ENCODE measurements at regions not wholly inside any gene's neighbourhood (a gene's known extent, or its start where the extent isn't known, plus 50 kb on each side); places are given as distances from the start of the nearest gene placed in this dataset.

- no peak for DNase-seq
These were observed 134.1 kb downstream of the SOX9 start for GRCh38 chr17:72254808-72255449.

DNA sequence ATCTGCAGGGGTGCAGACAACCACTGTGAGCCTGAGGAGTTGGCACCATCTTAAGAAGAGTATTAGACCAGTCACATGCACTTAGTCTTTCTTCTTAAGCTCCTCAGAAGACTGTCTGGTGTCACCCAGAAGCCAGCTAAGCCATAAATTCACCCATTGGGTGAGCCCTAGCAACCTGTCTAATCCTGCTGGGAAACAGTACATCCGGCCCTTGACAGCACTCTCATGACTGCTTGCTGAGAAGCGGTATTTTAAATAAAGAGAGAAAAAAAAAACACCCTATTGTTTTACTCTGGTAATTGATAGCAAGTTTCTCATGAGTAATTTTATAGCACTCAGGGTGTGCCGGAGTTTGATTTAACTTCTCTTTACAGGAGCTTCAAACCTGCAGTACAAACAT, 134.7 kb downstream of the SOX9 start:
- peak in 3 of 56 donors; percentile 15 to 29 (median 19) for DNase-seq

DNA sequence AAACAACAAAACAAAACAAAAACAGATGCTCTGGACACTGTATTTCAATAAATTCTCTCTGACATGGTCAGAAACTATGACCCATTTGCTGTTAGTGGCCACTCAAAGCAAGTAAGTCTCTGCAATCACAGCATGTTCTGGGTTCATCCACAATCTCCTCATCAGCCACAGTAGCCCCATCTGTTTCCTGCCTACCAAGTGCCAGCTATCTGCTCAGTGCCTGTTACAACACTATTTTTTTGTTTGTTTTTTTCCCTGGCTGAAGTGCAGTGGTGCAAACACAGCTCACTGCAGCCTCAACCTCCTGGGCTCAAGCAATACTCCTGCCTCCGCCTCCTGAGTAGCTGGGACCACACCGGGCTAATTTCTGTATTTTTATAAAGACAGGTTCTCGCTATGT, 137.9 kb downstream of the SOX9 start:
- no peak for DNase-seq

- DNase-seq, result no peak
These were observed 139.1 kb downstream of the SOX9 start for GRCh38 chr17:72259922-72260321.

- no peak for DNase-seq
These were observed 141.9 kb downstream of the SOX9 start for GRCh38 chr17:72262766-72263165.

GRCh38 chr17:72264682-72265405, 144.0 kb downstream of the SOX9 start:
- DNase-seq, result no peak

GRCh38 chr17:72266112-72266775, 145.4 kb downstream of the SOX9 start:
- no peak for DNase-seq

DNA sequence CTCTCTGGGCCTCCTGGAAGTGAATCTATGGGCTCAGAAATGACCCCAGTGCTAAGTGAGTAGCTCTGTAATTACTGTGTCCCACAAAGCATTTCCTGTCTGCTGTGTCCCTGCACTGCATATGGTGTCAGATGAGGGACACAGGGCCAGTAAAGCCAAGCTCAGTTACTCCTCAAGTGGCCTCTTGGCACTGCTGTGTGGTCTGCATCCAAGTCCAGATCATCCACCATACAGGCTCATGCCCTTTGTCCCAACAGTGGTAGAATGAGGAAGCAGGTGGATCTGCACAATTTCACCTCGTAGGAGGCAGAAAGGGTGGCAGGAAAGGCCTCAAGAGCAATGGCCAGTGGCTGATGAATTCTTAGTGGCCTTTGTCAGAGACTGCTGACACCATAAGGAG, 146.8 kb downstream of the SOX9 start:
- no peak for DNase-seq

DNA sequence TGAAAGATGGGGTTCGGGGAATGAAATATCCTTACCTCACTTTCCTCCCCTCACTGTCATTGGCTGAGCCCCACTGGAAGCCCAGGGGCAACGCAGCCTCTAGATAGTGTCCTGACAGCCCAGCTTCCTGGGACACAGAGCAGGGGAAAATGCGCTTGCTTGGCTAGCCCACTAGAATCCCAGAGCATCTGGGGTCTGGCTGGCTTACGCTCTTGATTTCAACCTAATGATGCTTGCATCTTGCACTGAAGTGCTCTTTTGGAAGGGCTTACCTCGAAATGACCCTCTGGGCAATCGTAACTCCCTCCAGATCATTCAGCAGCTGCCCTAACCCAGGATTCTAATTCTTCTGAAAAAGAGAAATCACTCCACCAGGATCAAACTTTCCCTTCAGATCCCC, 147.6 kb downstream of the SOX9 start:
- no peak for DNase-seq

GRCh38 chr17:72270273-72270924, 149.6 kb downstream of the SOX9 start:
- DNase-seq, result peak in 1 of 56 donors; percentile 6

DNA sequence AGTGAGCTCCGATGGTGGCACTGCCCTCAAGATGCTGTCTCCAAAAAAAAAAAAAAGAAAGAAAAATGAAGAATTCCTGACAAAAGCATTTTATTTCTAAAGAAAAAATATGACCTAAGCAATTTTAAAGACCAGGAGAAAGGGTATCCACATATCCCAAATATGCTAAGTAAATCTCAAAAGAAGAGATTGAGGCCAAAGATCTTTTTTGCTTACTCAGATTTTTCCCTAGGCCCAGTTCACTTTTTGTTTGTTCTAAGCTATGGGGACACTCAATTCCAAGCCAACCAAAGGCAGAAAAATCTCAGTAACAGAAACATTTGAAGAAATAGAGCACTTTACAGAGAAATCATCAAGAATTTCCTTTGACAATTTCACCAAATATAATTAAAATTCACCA, 150.8 kb downstream of the SOX9 start:
- DNase-seq, result no peak

DNA sequence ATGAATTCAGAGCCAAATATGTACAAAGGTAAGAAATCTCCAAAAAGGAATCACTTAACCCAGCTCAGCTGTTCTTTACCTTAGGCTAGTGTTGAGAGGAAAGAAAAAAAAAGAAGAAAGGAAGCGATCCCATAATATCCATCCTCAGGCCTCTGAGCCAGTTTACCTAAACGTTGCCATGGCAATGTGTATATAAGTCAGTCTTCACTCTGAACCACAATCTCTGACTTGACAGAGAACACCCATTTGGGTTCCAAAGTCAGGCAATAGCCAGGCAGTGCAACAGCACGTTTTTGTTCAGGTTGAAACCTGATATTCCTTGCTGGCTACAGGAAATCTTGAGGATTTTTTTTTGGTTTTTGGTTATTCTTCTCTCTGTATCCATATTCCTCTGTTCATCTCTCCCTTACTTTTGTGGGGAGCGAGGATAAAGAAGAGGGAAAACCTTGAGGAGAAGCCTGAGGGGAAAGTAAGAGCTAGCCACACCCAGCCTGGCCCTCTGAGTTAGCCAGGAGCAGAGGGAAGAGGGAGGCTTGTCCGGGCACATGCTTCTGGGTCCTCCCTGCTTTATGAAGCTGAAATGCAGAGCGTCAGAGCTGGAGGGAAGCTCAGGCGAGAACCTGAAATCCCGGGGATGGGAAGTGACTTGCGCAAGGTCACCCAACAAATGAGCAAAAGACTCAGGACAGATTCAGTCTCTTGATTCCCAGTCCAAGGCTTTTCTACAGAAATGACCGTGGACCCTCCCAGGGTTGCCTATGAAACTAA, 152.7 kb downstream of the SOX9 start:
- no peak for DNase-seq

DNA sequence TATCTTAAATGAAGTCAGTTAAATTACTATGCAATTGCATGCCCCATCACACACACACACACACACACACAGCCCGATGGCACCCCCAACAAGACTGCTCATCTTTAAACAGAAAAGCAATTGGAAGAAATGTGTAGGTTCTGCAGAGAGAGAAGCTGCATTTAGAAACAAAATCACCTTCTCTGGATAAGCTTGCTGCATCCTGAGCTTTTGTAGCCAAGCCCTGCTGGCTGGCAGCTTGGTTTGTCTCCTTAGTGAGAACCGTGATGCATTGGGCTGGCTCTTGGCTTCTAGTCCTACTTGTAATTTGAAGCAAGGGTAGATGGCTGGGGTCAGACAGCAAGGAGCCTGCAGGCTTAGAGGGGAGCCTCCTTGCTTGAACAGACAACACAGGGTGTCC, 153.8 kb downstream of the SOX9 start:
- DNase-seq, result no peak

DNA sequence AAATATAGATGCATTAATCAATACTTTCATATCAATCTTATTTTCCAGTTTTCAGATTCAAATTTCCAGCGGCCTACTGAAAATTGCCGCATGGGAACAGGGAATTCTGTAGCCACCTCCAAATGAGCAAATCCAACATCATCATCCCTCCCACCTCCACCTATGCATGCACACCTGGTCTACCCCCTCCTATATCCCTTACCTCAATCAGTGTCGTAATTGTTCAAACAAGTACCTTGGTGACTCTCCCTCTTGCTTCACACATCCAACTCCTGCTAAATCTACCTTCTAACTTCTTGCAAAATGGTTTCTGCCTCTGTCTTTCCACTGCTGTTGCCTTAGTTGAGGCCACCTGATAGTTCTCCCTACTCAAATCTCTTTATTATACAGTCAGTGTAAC, 160.1 kb downstream of the SOX9 start:
- no peak for DNase-seq

- no peak for DNase-seq
These were observed 161.7 kb downstream of the SOX9 start for GRCh38 chr17:72282439-72283029.

DNA sequence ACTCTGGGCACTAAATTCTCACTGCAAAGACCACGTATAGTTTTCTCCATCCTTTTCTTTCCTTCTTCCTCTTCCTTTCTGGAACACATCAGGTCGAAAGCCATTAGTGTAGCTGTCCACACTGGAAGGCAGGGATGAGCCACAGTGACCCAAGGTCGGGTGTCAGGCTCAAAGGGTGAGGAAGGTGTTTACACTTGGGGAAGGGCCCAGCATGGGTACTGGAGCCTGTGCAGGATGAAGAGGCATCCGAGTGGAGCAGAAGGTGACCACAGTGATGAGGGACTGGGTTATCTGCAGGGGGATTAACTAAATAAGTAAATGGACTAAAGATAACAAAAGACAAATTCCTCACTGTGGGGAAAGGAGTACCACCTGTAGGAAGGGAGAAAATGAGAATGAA, 164.0 kb downstream of the SOX9 start:
- DNase-seq, result no peak

- no peak for DNase-seq
These were observed 166.8 kb downstream of the SOX9 start for GRCh38 chr17:72287586-72287985.

DNA sequence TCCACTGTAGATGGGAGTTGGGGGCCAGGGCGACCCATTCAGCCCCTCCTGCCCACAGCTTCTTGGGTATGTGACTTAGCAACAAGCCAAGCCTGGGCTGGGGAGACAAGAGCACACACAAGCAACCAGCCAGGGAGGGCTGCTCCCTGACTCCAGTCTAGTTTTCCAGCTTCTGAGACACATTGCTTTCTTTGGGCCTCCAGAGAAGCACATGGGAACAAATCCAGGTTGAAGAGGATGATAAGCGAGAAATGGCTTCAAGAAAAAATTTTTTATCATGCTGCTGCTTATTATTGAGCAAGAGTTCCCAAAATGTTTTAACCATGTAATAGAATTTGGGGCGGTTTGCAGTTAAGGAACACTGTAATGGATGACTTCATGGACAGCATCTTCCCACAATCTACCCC, 173.7 kb downstream of the SOX9 start:
- no peak for DNase-seq

DNA sequence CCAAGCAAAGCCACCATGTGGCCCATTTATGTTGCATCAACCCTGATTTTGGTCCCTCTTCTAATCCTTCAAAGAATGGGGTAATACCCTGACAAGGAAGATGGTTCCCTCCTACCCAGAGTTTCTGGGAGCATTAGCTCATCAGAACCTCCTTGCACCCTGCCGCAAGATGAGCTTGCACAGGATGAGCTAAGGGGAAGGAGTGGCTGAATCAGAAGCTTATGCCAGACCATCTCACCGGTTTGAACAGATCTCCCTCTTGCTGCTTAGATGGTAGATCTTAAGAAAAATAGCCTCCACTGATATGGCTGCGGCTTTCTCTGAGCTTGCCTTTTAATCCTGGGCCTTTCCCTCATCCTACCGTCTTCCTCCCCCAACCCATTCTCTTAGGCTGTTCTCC, 175.1 kb downstream of the SOX9 start:
- no peak for DNase-seq

DNA sequence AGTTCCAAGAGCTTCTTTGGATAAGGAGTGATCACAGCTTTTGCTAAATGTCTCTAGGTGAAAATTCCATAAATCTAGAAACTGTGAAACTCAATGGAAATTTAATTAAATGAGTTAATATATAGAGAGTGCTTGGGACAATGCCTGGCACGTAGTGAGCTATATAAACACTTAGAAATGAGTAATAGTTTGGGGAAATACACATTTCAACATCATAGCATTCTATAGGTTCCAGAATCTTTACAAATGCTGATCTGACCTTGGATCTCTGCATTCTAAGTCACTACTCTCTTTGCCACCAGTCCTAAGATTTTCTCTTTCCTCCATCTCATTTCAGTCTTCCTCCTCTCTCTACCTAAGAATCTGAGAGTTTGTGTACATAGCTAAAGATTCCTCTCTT, 175.6 kb downstream of the SOX9 start:
- no peak for DNase-seq

Data from nucleus accumbens (tissue), 56 donors.